ENCODE measurements at regions not wholly inside any gene's neighbourhood (a gene's known extent, or its start where the extent isn't known, plus 50 kb on each side); places are given as distances from the start of the nearest gene placed in this dataset.

DNA sequence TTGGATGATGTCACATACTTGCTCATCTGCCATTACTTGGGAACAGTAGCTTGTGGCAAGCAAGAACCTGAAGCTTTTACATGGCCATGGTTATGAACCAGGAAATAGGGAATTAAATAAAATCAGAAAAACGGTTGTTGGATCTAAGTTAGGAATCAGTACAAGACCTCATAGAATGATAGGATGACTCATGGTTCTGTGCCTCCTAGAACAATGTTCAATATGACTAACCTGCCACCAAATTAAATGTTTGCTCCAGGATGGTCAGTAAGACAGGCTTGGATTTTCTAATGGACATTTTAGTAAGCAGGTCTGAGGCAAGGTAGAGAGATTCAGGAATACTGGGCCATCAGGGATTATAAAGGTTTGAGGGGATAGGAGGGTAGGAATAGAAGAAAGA lies 218.9 kb downstream of the PLOD2 start:
- H3K36me3 ChIP-seq (ENCODE audit: control insufficient read depth, low read length) = no peaks in the 10 kb centered on the region
- no peaks in the 10 kb centered on the region for H3K9me2 ChIP-seq (replicated peaks; ENCODE audit: control insufficient read depth, low read length)
- H4K20me1 ChIP-seq (ENCODE audit: control insufficient read depth, insufficient read depth, low read depth, low read length) = no peaks in the 10 kb centered on the region
- no peaks in the 10 kb centered on the region for H3K4me1 ChIP-seq (ENCODE audit: control insufficient read depth, low read length)
- no peak overlapping the region for H3K4me2 ChIP-seq (ENCODE audit: low read length)
- no peak for TF ChIP-seq EZH2phosphoT487 (IDR thresholded peaks at IDR 0.05; ENCODE audit: borderline replicate concordance, low read length)
- TF ChIP-seq, protein P1, sequence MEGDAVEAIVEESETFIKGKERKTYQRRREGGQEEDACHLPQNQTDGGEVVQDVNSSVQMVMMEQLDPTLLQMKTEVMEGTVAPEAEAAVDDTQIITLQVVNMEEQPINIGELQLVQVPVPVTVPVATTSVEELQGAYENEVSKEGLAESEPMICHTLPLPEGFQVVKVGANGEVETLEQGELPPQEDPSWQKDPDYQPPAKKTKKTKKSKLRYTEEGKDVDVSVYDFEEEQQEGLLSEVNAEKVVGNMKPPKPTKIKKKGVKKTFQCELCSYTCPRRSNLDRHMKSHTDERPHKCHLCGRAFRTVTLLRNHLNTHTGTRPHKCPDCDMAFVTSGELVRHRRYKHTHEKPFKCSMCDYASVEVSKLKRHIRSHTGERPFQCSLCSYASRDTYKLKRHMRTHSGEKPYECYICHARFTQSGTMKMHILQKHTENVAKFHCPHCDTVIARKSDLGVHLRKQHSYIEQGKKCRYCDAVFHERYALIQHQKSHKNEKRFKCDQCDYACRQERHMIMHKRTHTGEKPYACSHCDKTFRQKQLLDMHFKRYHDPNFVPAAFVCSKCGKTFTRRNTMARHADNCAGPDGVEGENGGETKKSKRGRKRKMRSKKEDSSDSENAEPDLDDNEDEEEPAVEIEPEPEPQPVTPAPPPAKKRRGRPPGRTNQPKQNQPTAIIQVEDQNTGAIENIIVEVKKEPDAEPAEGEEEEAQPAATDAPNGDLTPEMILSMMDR (IDR thresholded peaks at IDR 0.05; ENCODE audit: low read depth, low read length, poor library complexity, severe bottlenecking) = no peak
- no peaks in the 10 kb centered on the region for H3K79me2 ChIP-seq (ENCODE audit: control insufficient read depth, low read length)
- H3K27ac ChIP-seq (ENCODE audit: low read depth, low read length) = no peak overlapping the region
- no peaks in the 10 kb centered on the region for H3K27me3 ChIP-seq (ENCODE audit: control insufficient read depth, low read length)
- no peaks in the 10 kb centered on the region for H3K9me3 ChIP-seq (ENCODE audit: control insufficient read depth, insufficient read depth, low read length)
- no peaks in the 10 kb centered on the region for H3F3A ChIP-seq (ENCODE audit: control insufficient read depth, insufficient read depth)
- H3K4me3 ChIP-seq (ENCODE audit: low read length) = no peak overlapping the region

DNA sequence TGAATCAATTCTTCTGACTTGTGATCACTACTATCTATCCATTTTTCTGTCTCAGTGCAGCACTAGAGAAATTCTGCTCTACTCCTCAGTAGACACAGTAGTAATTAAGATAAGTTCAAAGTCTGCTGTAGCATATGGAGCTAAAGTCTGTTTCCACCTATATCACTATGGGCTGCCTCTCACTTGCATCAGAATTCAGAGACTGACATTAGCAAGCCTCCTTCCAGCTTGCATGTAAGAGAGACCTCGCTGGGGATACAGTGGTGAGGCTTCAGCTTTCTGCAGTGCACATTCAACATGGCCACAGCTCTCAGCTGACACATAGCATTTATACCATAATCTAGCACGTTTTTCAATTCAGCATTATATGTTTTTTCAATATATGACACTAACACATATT lies 217.0 kb downstream of the PLOD2 start:
- Histone ChIP-seq H3F3A (ENCODE audit: control insufficient read depth, insufficient read depth) (no peaks in the 10 kb centered on the region), H3K4me3 (ENCODE audit: low read length) (no peak overlapping the region), H3K27me3 (ENCODE audit: control insufficient read depth, low read length) (no peaks in the 10 kb centered on the region), H3K27ac (ENCODE audit: low read depth, low read length) (no peak overlapping the region), H4K20me1 (ENCODE audit: control insufficient read depth, insufficient read depth, low read depth, low read length) (no peaks in the 10 kb centered on the region), H3K79me2 (ENCODE audit: control insufficient read depth, low read length) (no peaks in the 10 kb centered on the region), H3K4me1 (ENCODE audit: control insufficient read depth, low read length) (no peaks in the 10 kb centered on the region), H3K36me3 (ENCODE audit: control insufficient read depth, low read length) (no peaks in the 10 kb centered on the region), H3K9me2 (replicated peaks; ENCODE audit: control insufficient read depth, low read length) (no peaks in the 10 kb centered on the region), H3K9me3 (ENCODE audit: control insufficient read depth, insufficient read depth, low read length) (no peaks in the 10 kb centered on the region), H3K4me2 (ENCODE audit: low read length) (no peak overlapping the region)
- TF ChIP-seq, protein P1 (IDR thresholded peaks at IDR 0.05; ENCODE audit: low read depth, low read length, poor library complexity, severe bottlenecking) = no peak
- no peak for TF ChIP-seq EZH2phosphoT487 (IDR thresholded peaks at IDR 0.05; ENCODE audit: borderline replicate concordance, low read length)

DNA sequence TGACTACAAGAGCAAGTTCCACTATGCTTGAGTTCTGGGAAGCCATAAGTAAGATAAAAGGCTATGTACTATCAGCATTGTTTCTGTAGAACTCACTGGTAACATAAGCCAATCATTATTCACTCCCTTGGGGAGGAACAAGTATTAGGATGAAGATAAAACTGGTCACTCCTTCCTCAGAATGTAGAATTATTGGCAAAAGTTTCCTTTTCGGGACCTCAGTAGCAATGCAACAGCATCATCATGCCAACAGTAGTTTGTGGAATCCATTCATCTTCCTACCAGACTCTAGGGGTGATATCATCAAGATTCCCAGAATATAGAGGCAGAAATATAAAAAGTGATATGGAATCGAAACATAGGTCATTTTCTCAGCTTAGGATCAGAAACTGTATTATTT lies 209.5 kb downstream of the PLOD2 start:
- Histone ChIP-seq H3K79me2 (ENCODE audit: control insufficient read depth, low read length) (no peaks in the 10 kb centered on the region), H3K36me3 (ENCODE audit: control insufficient read depth, low read length) (no peaks in the 10 kb centered on the region), H3K27me3 (ENCODE audit: control insufficient read depth, low read length) (no peaks in the 10 kb centered on the region), H3K9me2 (replicated peaks; ENCODE audit: control insufficient read depth, low read length) (no peaks in the 10 kb centered on the region), H3K9me3 (ENCODE audit: control insufficient read depth, insufficient read depth, low read length) (no peaks in the 10 kb centered on the region), H4K20me1 (ENCODE audit: control insufficient read depth, insufficient read depth, low read depth, low read length) (no peaks in the 10 kb centered on the region), H3K4me3 (ENCODE audit: low read length) (no peak overlapping the region), H3K4me1 (ENCODE audit: control insufficient read depth, low read length) (no peaks in the 10 kb centered on the region), H3F3A (ENCODE audit: control insufficient read depth, insufficient read depth) (no peaks in the 10 kb centered on the region), H3K4me2 (ENCODE audit: low read length) (no peak overlapping the region), H3K27ac (ENCODE audit: low read depth, low read length) (no peak overlapping the region)
- TF ChIP-seq, protein P1 (IDR thresholded peaks at IDR 0.05; ENCODE audit: low read depth, low read length, poor library complexity, severe bottlenecking) = no peak
- no peak for TF ChIP-seq EZH2phosphoT487 (IDR thresholded peaks at IDR 0.05; ENCODE audit: borderline replicate concordance, low read length)

DNA sequence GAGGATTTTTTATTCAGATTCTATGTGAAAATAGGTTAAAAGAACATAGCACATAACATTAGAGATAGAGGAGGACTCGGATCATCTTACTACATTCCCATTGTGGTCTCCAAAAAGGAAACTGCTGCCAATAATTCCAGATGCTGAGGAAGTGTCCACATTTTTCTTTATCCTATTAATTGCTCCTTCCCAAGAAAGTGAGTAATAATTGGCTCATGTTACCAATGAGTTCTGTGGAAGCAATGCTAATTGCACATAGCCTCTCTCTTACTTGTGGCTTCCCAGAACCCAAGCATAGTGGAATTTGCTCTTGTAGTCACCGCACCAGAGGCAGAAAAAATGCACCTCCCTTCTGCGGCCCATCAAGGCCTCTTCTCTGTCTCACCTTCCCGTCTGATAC lies 208.4 kb downstream of the PLOD2 start:
- no peaks in the 10 kb centered on the region for H4K20me1 ChIP-seq (ENCODE audit: control insufficient read depth, insufficient read depth, low read depth, low read length)
- no peaks in the 10 kb centered on the region for H3K36me3 ChIP-seq (ENCODE audit: control insufficient read depth, low read length)
- H3K4me2 ChIP-seq (ENCODE audit: low read length) = no peak overlapping the region
- H3K9me2 ChIP-seq (replicated peaks; ENCODE audit: control insufficient read depth, low read length) = no peaks in the 10 kb centered on the region
- TF ChIP-seq EZH2phosphoT487 (IDR thresholded peaks at IDR 0.05; ENCODE audit: borderline replicate concordance, low read length) = no peak
- TF ChIP-seq, protein P1 (IDR thresholded peaks at IDR 0.05; ENCODE audit: low read depth, low read length, poor library complexity, severe bottlenecking) = no peak
- no peak overlapping the region for H3K4me3 ChIP-seq (ENCODE audit: low read length)
- no peaks in the 10 kb centered on the region for H3K27me3 ChIP-seq (ENCODE audit: control insufficient read depth, low read length)
- H3K79me2 ChIP-seq (ENCODE audit: control insufficient read depth, low read length) = no peaks in the 10 kb centered on the region
- H3K4me1 ChIP-seq (ENCODE audit: control insufficient read depth, low read length) = no peaks in the 10 kb centered on the region
- H3K27ac ChIP-seq (ENCODE audit: low read depth, low read length) = no peak overlapping the region
- no peaks in the 10 kb centered on the region for H3K9me3 ChIP-seq (ENCODE audit: control insufficient read depth, insufficient read depth, low read length)
- H3F3A ChIP-seq (ENCODE audit: control insufficient read depth, insufficient read depth) = no peaks in the 10 kb centered on the region

Measured in DOHH2 (cell line).